H9 (cell line): ENCODE measurements at regions not wholly inside any gene's neighbourhood (a gene's known extent, or its start where the extent isn't known, plus 50 kb on each side); places are given as distances from the start of the nearest gene placed in this dataset.

ENCODE experiments used
- DNase-seq: peaks from one replicate; pipeline ENCODE4 v3.0.0-alpha.2; 2017
- H2AFZ ChIP-seq: one replicate; pipeline ENCODE4 v1.6.1; 2013; ENCODE audit warnings: mild to moderate bottlenecking, low read length, control low read depth, moderate library complexity
- H2AK5ac ChIP-seq: 2 replicates; pipeline ENCODE4 v1.6.1; 2013; ENCODE audit warnings: low read length, control low read depth, mixed read lengths; ENCODE audit not compliant: insufficient read length
- H2BK120ac ChIP-seq: one replicate; pipeline ENCODE4 v1.6.1; 2013; ENCODE audit warnings: low read depth, mild to moderate bottlenecking, low read length, control low read depth, inconsistent platforms; ENCODE audit not compliant: poor library complexity, severe bottlenecking
- H2BK12ac ChIP-seq: 2 replicates; pipeline ENCODE4 v1.6.1; 2013; ENCODE audit warnings: low read length, control low read depth, mixed read lengths, low read depth; ENCODE audit not compliant: insufficient read length
- H2BK15ac ChIP-seq: 2 replicates; pipeline ENCODE4 v1.6.1; 2013; ENCODE audit warnings: low read depth, low read length, control low read depth
- H2BK20ac ChIP-seq: one replicate; pipeline ENCODE4 v1.6.1; 2013; ENCODE audit warnings: low read depth, mild to moderate bottlenecking, low read length, control low read depth, inconsistent platforms; ENCODE audit not compliant: poor library complexity, severe bottlenecking
- H2BK5ac ChIP-seq: 2 replicates; pipeline ENCODE4 v1.6.1; 2013; ENCODE audit warnings: low read length, control low read depth, mixed read lengths; ENCODE audit not compliant: insufficient read length
- H3K14ac ChIP-seq: 2 replicates; pipeline ENCODE4 v1.6.1; 2013; ENCODE audit warnings: low read length, control low read depth; ENCODE audit not compliant: insufficient read depth
- H3K18ac ChIP-seq: 2 replicates; pipeline ENCODE4 v1.6.1; 2013; ENCODE audit warnings: low read depth, mild to moderate bottlenecking, mixed read lengths, low read length, control low read depth; ENCODE audit not compliant: insufficient read length
- H3K23ac ChIP-seq: 2 replicates; pipeline ENCODE4 v1.6.1; 2013; ENCODE audit warnings: low read length, control low read depth, mixed read lengths, low read depth; ENCODE audit not compliant: insufficient read length
- H3K23me2 ChIP-seq: 2 replicates; pipeline ENCODE4 v1.6.1; 2013; ENCODE audit warnings: low read depth, mild to moderate bottlenecking, mixed read lengths, low read length, control low read depth; ENCODE audit not compliant: insufficient read length, poor library complexity, severe bottlenecking
- H3K27ac ChIP-seq: 2 replicates; pipeline ENCODE4 v1.5.1; 2013; ENCODE audit warnings: low read length, control low read depth, mixed read lengths, low read depth; ENCODE audit not compliant: insufficient read length
- H3K27me3 ChIP-seq: 2 replicates; pipeline ENCODE4 v1.6.1; 2013; ENCODE audit warnings: low read length, control low read depth, inconsistent platforms; ENCODE audit not compliant: insufficient read depth
- H3K4ac ChIP-seq: 2 replicates; pipeline ENCODE4 v1.6.1; 2013; ENCODE audit warnings: low read depth, mild to moderate bottlenecking, control low read depth, inconsistent platforms, low read length, moderate library complexity
- H3K4me1 ChIP-seq: 2 replicates; pipeline ENCODE4 v1.6.1; 2013; ENCODE audit warnings: low read length, control low read depth, inconsistent platforms; ENCODE audit not compliant: insufficient read depth
- H3K4me2 ChIP-seq: 2 replicates; pipeline ENCODE4 v1.6.1; 2013; ENCODE audit warnings: low read length, control low read depth, mixed read lengths; ENCODE audit not compliant: insufficient read length, insufficient read depth
- H3K56ac ChIP-seq: 2 replicates; pipeline ENCODE4 v1.6.1; 2013; ENCODE audit warnings: low read depth, mild to moderate bottlenecking, mixed read lengths, low read length, control low read depth; ENCODE audit not compliant: insufficient read length
- H3K79me1 ChIP-seq: 2 replicates; pipeline ENCODE4 v1.6.1; 2013; ENCODE audit warnings: low read depth, mild to moderate bottlenecking, moderate library complexity, low read length, control low read depth, inconsistent platforms; ENCODE audit not compliant: insufficient read depth, poor library complexity, severe bottlenecking
- H3K79me2 ChIP-seq: 2 replicates; pipeline ENCODE4 v1.6.1; 2013; ENCODE audit warnings: low read length, control low read depth, inconsistent platforms; ENCODE audit not compliant: insufficient read depth
- H3K9ac ChIP-seq: 2 replicates; pipeline ENCODE4 v1.6.1; 2013; ENCODE audit warnings: low read length, control low read depth, mixed read lengths; ENCODE audit not compliant: insufficient read length; ENCODE audit errors: extremely low read depth
- H3K9me3 ChIP-seq: one replicate; pipeline ENCODE4 v1.6.1; 2013; ENCODE audit warnings: low read depth, low read length, inconsistent platforms; ENCODE audit not compliant: control insufficient read depth
- H3T11ph ChIP-seq: one replicate; pipeline ENCODE4 v1.6.1; 2013; ENCODE audit warnings: mild to moderate bottlenecking, low read length, control low read depth, inconsistent platforms
- H4K20me1 ChIP-seq: one replicate; pipeline ENCODE4 v1.6.1; 2013; ENCODE audit not compliant: control insufficient read depth, insufficient read length, insufficient read depth
- H4K5ac ChIP-seq: 2 replicates; pipeline ENCODE4 v1.6.1; 2013; ENCODE audit warnings: low read depth, mild to moderate bottlenecking, mixed read lengths, low read length, control low read depth; ENCODE audit not compliant: insufficient read length
- H4K8ac ChIP-seq: replicated peaks from 2 replicates; pipeline ENCODE4 v1.6.1; 2013; ENCODE audit warnings: low read length, control low read depth, mixed read lengths, low read depth; ENCODE audit not compliant: insufficient read length
- H4K91ac ChIP-seq: 2 replicates; pipeline ENCODE4 v1.6.1; 2013; ENCODE audit warnings: low read depth, mild to moderate bottlenecking, moderate library complexity, mixed read lengths, low read length, control low read depth; ENCODE audit not compliant: insufficient read length
- H3K27ac Mint-ChIP-seq, 3 experiments: 2 replicates in 2 of 3; 3 replicates in 1 of 3; pipeline ENCODE4 v1.8.0; 2020 to 2021; ENCODE audit warnings: mixed read lengths in 3 of 3, mild to moderate bottlenecking in 1 of 3, moderate library complexity in 1 of 3
- H3K27me3 Mint-ChIP-seq: 2 replicates; pipeline ENCODE4 v1.8.0; 2021; ENCODE audit warnings: low read depth, mild to moderate bottlenecking, moderate library complexity, mixed read lengths
- H3K36me3 Mint-ChIP-seq, 3 experiments: 2 replicates in 2 of 3; 3 replicates in 1 of 3; pipeline ENCODE4 v1.8.0; 2020 to 2021; ENCODE audit warnings: low read depth in 3 of 3, mixed read lengths in 3 of 3; ENCODE audit not compliant: insufficient read depth in 1 of 3
- H3K4me1 Mint-ChIP-seq, 2 experiments: 2 replicates each; pipeline ENCODE4 v1.8.0; 2020; ENCODE audit warnings: mixed read lengths in 2 of 2
- H3K4me3 Mint-ChIP-seq, 2 experiments: 2 replicates in 1 of 2; 3 replicates in 1 of 2; pipeline ENCODE4 v1.8.0; 2020 to 2021; ENCODE audit warnings: mild to moderate bottlenecking in 2 of 2, mixed read lengths in 2 of 2, moderate library complexity in 1 of 2
- H3K9me3 Mint-ChIP-seq, 2 experiments: 2 replicates in 1 of 2; 3 replicates in 1 of 2; pipeline ENCODE4 v1.8.0; 2020; ENCODE audit warnings: mild to moderate bottlenecking in 2 of 2, mixed read lengths in 2 of 2, moderate library complexity in 1 of 2
- CTCF ChIP-seq: fragments of 200-600 bp; sonication (generic); conservative IDR thresholded peaks from 3 replicates; pipeline ENCODE4 v1.8.0; 2021; ENCODE audit warnings: antibody characterized with exemption, mild to moderate bottlenecking
- WGBS: extraction: QIAGEN DNeasy Blood & Tissue Kit; methylation state at CpG from one replicate; pipeline ENCODE4 v1.1.7; 2013; ENCODE audit warnings: missing lambda C conversion rate, low lambda C conversion rate, mixed read lengths; ENCODE audit not compliant: insufficient read length; ENCODE audit errors: extremely low coverage; 5-methylcytosine and 5-hydroxymethylcytosine counted together

- Histone ChIP-seq H2BK20ac (no peak overlapping the region), H4K5ac (no peak overlapping the region), H3K27ac (no peak overlapping the region), H3K14ac (no peak overlapping the region), H3K23me2 (no peaks in the 10 kb centered on the region), H4K91ac (no peak overlapping the region), H3K4ac (no peak overlapping the region), H4K8ac (no peak overlapping the region), H2BK12ac (no peak overlapping the region), H3K4me1 (no peaks in the 10 kb centered on the region), H2BK120ac (no peak overlapping the region), H3K18ac (no peak overlapping the region), H3K23ac (no peak overlapping the region), H4K20me1 (no peaks in the 10 kb centered on the region), H2AK5ac (no peak overlapping the region), H3K9ac (no peak overlapping the region), H3K79me1 (no peaks in the 10 kb centered on the region), H2BK15ac (no peak overlapping the region), H3K27me3 (no peaks in the 10 kb centered on the region), H2AFZ (no peak overlapping the region), H3K4me2 (no peak overlapping the region), H3K56ac (no peak overlapping the region), H2BK5ac (no peak overlapping the region), H3K9me3 (no peaks in the 10 kb centered on the region), H3K79me2 (no peaks in the 10 kb centered on the region), H3T11ph (no peak overlapping the region)
- no peaks in the 10 kb centered on the region; a peak in 1 of 4 replicates for H3K4me1 Mint-ChIP-seq
- H3K27ac Mint-ChIP-seq, result no peak overlapping the region
- no peaks in the 10 kb centered on the region; the same call in 1 of the 2 replicates for H3K27me3 Mint-ChIP-seq
- no peak for DNase-seq
- H3K9me3 Mint-ChIP-seq, result no peaks in the 10 kb centered on the region; a peak in 1 of 5 replicates
- no peaks in the 10 kb centered on the region for H3K36me3 Mint-ChIP-seq
- no peak for TF ChIP-seq CTCF
- no CpG with 5 or more reads among the region's 7 CpGs for WGBS
- no peak overlapping the region for H3K4me3 Mint-ChIP-seq
These were observed 330.4 kb upstream of the SMIM21 start for GRCh38 chr18:75757951-75758350.
